ENCODE measurements at regions not wholly inside any gene's neighbourhood (a gene's known extent, or its start where the extent isn't known, plus 50 kb on each side); places are given as distances from the start of the nearest gene placed in this dataset.

DNA sequence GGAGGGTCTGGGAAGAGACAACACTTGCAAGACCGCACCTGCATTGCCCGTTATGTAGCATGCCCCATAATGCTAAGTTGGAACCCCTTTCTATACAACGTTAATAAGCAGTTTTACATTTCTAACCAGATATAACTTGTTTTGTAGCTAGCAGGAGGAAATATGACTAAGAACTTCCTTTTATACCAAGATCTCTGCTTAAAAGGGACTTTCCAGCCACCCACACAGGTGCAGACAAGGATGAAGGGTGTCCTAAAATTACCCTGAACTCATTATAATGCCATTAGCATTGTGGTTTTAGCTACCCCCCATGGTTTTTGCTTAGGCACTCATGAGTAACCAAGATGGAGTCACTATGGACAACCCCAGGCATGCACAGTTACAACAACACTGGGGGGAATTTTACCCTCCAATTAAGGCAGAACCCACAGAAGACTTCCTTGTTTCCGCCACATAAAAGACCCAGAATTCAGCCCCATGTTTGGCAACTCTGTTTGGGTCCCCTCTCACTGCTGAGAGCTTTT lies 362.8 kb downstream of the CBLN2 start:
- BruUV-seq (replicated peaks), result no TSS peak
- TF ChIP-seq, protein P1, sequence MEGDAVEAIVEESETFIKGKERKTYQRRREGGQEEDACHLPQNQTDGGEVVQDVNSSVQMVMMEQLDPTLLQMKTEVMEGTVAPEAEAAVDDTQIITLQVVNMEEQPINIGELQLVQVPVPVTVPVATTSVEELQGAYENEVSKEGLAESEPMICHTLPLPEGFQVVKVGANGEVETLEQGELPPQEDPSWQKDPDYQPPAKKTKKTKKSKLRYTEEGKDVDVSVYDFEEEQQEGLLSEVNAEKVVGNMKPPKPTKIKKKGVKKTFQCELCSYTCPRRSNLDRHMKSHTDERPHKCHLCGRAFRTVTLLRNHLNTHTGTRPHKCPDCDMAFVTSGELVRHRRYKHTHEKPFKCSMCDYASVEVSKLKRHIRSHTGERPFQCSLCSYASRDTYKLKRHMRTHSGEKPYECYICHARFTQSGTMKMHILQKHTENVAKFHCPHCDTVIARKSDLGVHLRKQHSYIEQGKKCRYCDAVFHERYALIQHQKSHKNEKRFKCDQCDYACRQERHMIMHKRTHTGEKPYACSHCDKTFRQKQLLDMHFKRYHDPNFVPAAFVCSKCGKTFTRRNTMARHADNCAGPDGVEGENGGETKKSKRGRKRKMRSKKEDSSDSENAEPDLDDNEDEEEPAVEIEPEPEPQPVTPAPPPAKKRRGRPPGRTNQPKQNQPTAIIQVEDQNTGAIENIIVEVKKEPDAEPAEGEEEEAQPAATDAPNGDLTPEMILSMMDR (IDR thresholded peaks at IDR 0.05; ENCODE audit: unreplicated experiment), result no peak
- ChIA-PET POLR2A (no interaction called here), CTCF (no interaction called here)
- Mint-ChIP-seq H3K9me3 (ENCODE audit: unreplicated experiment) (peaks cover 6% of the 10 kb centered on the region), H3K36me3 (ENCODE audit: insufficient read depth, unreplicated experiment) (no peaks in the 10 kb centered on the region), H3K4me3 (ENCODE audit: unreplicated experiment) (no peak overlapping the region), H3K27me3 (ENCODE audit: insufficient read depth, unreplicated experiment) (no peaks in the 10 kb centered on the region), H3K4me1 (ENCODE audit: insufficient read depth, unreplicated experiment) (no peaks in the 10 kb centered on the region), H3K27ac (ENCODE audit: low read depth, unreplicated experiment) (no peak overlapping the region)
- DNase-seq (ENCODE audit: unreplicated experiment), result no peak
- intact Hi-C loops (cut with micrococcal nuclease), result no loop called here

DNA sequence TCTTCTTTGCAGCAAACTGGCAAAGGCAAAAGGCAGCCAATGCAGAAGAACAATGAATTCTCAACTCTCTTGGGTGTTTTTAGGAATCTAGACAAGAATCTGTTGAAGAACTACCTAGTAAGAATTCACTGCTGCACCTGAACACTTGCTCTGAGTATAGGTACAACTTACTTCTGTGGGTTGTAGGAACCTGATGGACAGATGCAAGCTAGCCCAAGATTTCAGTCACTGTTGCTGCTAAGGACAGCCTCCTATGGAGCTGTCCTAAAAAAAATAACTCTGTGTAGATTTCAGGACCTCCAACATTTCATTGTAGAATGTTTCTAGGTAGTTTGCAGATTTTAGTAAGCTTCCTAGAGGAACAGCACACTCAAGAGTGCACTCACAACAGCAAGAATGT lies 363.5 kb downstream of the CBLN2 start:
- POLR2A ChIA-PET, result no interaction called here

DNA sequence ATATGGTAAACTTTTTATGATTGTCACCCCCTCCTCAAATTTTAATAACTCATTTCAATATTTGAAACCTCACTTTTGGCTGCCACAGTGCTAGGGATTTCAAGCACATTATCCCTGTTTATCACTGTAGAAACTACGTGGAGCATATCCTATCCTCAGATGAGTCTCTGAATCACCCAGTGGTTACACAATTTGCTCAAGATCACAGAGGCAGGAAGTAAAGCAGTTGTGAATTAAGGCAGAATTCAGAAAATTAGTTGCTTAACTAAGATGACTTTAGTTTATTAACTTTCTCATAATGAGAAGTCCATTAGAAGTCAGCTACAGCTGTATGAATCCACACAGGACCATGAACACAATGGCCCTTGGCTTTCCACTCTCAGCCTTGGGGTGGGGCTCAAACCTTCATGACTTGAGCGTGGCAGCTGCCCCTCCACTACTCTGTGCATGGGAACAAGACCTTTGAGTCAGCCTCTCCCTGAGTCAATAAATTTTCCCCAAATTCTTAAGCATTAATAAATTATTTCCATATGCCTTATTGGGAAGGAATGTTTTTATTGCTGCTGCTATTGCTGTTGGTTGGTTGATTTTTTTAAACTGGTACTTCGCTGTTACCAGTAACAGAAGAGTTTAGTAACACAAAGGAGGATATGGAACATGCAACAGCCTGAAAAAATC lies 369.0 kb downstream of the CBLN2 start:
- Mint-ChIP-seq H3K27me3 (ENCODE audit: insufficient read depth, unreplicated experiment) (no peaks in the 10 kb centered on the region), H3K4me3 (ENCODE audit: unreplicated experiment) (no peak overlapping the region), H3K4me1 (ENCODE audit: insufficient read depth, unreplicated experiment) (no peaks in the 10 kb centered on the region), H3K36me3 (ENCODE audit: insufficient read depth, unreplicated experiment) (no peaks in the 10 kb centered on the region), H3K9me3 (ENCODE audit: unreplicated experiment) (peaks cover 10% of the 10 kb centered on the region), H3K27ac (ENCODE audit: low read depth, unreplicated experiment) (no peak overlapping the region)
- intact Hi-C loops (cut with micrococcal nuclease), result no loop called here
- no TSS peak for BruUV-seq (replicated peaks)
- DNase-seq (ENCODE audit: unreplicated experiment), result peak; percentile 17
- ChIA-PET POLR2A (no interaction called here), CTCF (interaction anchor here (0.5 kb wide), 1 partner anchor 726 kb away, joined by 3 read pairs; no protein-coding TSS in a partner anchor)
- TF ChIP-seq, protein P1 (IDR thresholded peaks at IDR 0.05; ENCODE audit: unreplicated experiment), result no peak

More for the DNA sequence above, 363.5 kb downstream of the CBLN2 start:
- DNase-seq (ENCODE audit: unreplicated experiment), result no peak
- Mint-ChIP-seq H3K4me3 (ENCODE audit: unreplicated experiment) (no peak overlapping the region), H3K27ac (ENCODE audit: low read depth, unreplicated experiment) (no peak overlapping the region), H3K27me3 (ENCODE audit: insufficient read depth, unreplicated experiment) (no peaks in the 10 kb centered on the region), H3K4me1 (ENCODE audit: insufficient read depth, unreplicated experiment) (no peaks in the 10 kb centered on the region), H3K9me3 (ENCODE audit: unreplicated experiment) (peaks cover 10% of the 10 kb centered on the region), H3K36me3 (ENCODE audit: insufficient read depth, unreplicated experiment) (no peaks in the 10 kb centered on the region)
- intact Hi-C loops (cut with micrococcal nuclease), result no loop called here
- BruUV-seq (replicated peaks), result no TSS peak
- CTCF ChIA-PET, result no interaction called here
- TF ChIP-seq, protein P1 (IDR thresholded peaks at IDR 0.05; ENCODE audit: unreplicated experiment), result no peak

DNA sequence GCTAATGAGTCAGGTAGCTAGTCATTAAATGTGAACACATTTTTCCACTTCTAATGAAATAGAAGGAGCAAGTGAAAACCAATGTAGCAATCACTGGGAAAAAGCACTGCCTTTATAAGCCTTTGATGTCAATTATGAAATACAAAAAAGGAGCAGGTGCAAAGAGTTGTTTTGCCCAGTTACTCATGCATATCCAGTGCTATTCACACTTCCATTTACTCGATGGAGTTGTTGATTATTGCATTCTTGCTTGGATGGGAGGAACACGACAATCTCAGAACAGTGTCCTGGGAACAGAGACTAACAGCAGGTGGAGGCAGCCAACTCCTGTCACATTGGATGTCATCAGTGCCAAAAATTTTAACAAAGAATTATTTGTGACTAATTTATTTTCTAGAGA lies 372.5 kb downstream of the CBLN2 start:
- no peaks in the 10 kb centered on the region for H3K4me1 Mint-ChIP-seq (ENCODE audit: insufficient read depth, unreplicated experiment)
- peaks cover 7% of the 10 kb centered on the region for H3K9me3 Mint-ChIP-seq (ENCODE audit: unreplicated experiment)
- no peak overlapping the region for H3K27ac Mint-ChIP-seq (ENCODE audit: low read depth, unreplicated experiment)
- no peak for DNase-seq (ENCODE audit: unreplicated experiment)
- CTCF ChIA-PET, result interaction anchor here (0.7 to 1.1 kb wide), 2 partner anchors 43 to 1943 kb away, joined by 3 read pairs; no protein-coding TSS in a partner anchor
- no peaks in the 10 kb centered on the region for H3K36me3 Mint-ChIP-seq (ENCODE audit: insufficient read depth, unreplicated experiment)
- TF ChIP-seq, protein P1 (IDR thresholded peaks at IDR 0.05; ENCODE audit: unreplicated experiment), result no peak
- H3K27me3 Mint-ChIP-seq (ENCODE audit: insufficient read depth, unreplicated experiment), result no peaks in the 10 kb centered on the region
- H3K4me3 Mint-ChIP-seq (ENCODE audit: unreplicated experiment), result no peak overlapping the region
- BruUV-seq (replicated peaks), result no TSS peak
- intact Hi-C loops (cut with micrococcal nuclease), result no loop called here
- POLR2A ChIA-PET, result interaction anchor here (1.1 kb wide), 1 partner anchor 11 kb away, joined by 5 read pairs; no protein-coding TSS in a partner anchor

All from MCF 10A (cell line).